ENCODE measurements at regions not wholly inside any gene's neighbourhood (a gene's known extent, or its start where the extent isn't known, plus 50 kb on each side); places are given as distances from the start of the nearest gene placed in this dataset.

DNA sequence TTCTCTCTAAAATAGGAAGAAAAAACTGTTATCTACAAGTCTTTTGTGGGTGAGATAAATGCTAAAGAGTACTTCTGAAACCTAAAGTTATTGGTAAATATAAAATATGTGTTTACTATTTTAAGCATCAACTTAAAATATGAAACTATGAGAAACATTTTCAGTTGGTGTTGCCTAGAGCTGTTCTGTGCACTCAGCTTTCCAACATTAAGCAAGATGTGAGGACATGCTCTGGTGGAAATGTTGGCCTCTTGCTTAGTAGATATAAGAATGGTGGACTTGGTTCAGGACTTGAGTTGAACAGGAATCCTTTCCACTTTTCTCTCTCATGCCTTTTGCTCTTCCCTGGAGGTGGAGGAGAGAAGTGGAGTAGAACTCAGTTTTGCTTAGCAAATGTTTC is 164.1 kb upstream of the PELI2 start:
- Histone ChIP-seq H3K4me2 (no peak overlapping the region), H3K27me3 (ENCODE audit: insufficient read depth) (no peaks in the 10 kb centered on the region), H2AFZ (no peak overlapping the region), H3K9me2 (ENCODE audit: insufficient read depth) (no peaks in the 10 kb centered on the region), H3K27ac (ENCODE audit: low read depth) (no peak overlapping the region), H3K79me2 (replicated peaks; ENCODE audit: insufficient read depth) (no peaks in the 10 kb centered on the region), H3K4me1 (ENCODE audit: insufficient read depth) (peaks cover 21% of the 10 kb centered on the region), H4K20me1 (replicated peaks; ENCODE audit: insufficient read depth) (no peaks in the 10 kb centered on the region), H3F3A (replicated peaks; ENCODE audit: low read depth) (no peaks in the 10 kb centered on the region), H3K4me3 (no peak overlapping the region), H3K36me3 (ENCODE audit: insufficient read depth) (no peaks in the 10 kb centered on the region)
- Mint-ChIP-seq H3K27ac (no peak overlapping the region), H3K27me3 (ENCODE audit: insufficient read depth, low read depth, poor library complexity) (peaks cover 2% of the 10 kb centered on the region), H3K36me3 (ENCODE audit: low read depth) (no peaks in the 10 kb centered on the region; the same call in 2 of the 3 replicates), H3K9me3 (peaks cover 3% of the 10 kb centered on the region; the same call in 2 of the 3 replicates), H3K4me1 (peaks cover 24% of the 10 kb centered on the region), H3K4me3 (no peak overlapping the region)
- ATAC-seq (no peak), DNase-seq (ENCODE audit: low spot score) (no peak)
- no peak for TF ChIP-seq JUNB (IDR thresholded peaks at IDR 0.05; ENCODE audit: unreplicated experiment)
- TF ChIP-seq POLR2AphosphoS5 (IDR thresholded peaks at IDR 0.05; ENCODE audit: low read depth) = no peak
- no peak for TF ChIP-seq STAT1 (IDR thresholded peaks at IDR 0.05; ENCODE audit: unreplicated experiment)
- TF ChIP-seq, protein P1, sequence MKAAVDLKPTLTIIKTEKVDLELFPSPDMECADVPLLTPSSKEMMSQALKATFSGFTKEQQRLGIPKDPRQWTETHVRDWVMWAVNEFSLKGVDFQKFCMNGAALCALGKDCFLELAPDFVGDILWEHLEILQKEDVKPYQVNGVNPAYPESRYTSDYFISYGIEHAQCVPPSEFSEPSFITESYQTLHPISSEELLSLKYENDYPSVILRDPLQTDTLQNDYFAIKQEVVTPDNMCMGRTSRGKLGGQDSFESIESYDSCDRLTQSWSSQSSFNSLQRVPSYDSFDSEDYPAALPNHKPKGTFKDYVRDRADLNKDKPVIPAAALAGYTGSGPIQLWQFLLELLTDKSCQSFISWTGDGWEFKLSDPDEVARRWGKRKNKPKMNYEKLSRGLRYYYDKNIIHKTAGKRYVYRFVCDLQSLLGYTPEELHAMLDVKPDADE (IDR thresholded peaks at IDR 0.05) = no peak
- TF ChIP-seq, protein P2, sequence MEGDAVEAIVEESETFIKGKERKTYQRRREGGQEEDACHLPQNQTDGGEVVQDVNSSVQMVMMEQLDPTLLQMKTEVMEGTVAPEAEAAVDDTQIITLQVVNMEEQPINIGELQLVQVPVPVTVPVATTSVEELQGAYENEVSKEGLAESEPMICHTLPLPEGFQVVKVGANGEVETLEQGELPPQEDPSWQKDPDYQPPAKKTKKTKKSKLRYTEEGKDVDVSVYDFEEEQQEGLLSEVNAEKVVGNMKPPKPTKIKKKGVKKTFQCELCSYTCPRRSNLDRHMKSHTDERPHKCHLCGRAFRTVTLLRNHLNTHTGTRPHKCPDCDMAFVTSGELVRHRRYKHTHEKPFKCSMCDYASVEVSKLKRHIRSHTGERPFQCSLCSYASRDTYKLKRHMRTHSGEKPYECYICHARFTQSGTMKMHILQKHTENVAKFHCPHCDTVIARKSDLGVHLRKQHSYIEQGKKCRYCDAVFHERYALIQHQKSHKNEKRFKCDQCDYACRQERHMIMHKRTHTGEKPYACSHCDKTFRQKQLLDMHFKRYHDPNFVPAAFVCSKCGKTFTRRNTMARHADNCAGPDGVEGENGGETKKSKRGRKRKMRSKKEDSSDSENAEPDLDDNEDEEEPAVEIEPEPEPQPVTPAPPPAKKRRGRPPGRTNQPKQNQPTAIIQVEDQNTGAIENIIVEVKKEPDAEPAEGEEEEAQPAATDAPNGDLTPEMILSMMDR (conservative IDR thresholded peaks at IDR 0.05; ENCODE audit: low read depth in 2 of 2) = no peak
- TF ChIP-seq EZH2 (IDR thresholded peaks at IDR 0.05; ENCODE audit: low read depth, unreplicated experiment) = no peak
- no peak for TF ChIP-seq CREB1 (CRISPR knock-in tag; IDR thresholded peaks at IDR 0.05; ENCODE audit: low read depth)
- TF ChIP-seq, protein P3, sequence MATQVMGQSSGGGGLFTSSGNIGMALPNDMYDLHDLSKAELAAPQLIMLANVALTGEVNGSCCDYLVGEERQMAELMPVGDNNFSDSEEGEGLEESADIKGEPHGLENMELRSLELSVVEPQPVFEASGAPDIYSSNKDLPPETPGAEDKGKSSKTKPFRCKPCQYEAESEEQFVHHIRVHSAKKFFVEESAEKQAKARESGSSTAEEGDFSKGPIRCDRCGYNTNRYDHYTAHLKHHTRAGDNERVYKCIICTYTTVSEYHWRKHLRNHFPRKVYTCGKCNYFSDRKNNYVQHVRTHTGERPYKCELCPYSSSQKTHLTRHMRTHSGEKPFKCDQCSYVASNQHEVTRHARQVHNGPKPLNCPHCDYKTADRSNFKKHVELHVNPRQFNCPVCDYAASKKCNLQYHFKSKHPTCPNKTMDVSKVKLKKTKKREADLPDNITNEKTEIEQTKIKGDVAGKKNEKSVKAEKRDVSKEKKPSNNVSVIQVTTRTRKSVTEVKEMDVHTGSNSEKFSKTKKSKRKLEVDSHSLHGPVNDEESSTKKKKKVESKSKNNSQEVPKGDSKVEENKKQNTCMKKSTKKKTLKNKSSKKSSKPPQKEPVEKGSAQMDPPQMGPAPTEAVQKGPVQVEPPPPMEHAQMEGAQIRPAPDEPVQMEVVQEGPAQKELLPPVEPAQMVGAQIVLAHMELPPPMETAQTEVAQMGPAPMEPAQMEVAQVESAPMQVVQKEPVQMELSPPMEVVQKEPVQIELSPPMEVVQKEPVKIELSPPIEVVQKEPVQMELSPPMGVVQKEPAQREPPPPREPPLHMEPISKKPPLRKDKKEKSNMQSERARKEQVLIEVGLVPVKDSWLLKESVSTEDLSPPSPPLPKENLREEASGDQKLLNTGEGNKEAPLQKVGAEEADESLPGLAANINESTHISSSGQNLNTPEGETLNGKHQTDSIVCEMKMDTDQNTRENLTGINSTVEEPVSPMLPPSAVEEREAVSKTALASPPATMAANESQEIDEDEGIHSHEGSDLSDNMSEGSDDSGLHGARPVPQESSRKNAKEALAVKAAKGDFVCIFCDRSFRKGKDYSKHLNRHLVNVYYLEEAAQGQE (IDR thresholded peaks at IDR 0.05; ENCODE audit: unreplicated experiment) = no peak
- TF ChIP-seq EZH2phosphoT487 (IDR thresholded peaks at IDR 0.05; ENCODE audit: unreplicated experiment) = no peak

DNA sequence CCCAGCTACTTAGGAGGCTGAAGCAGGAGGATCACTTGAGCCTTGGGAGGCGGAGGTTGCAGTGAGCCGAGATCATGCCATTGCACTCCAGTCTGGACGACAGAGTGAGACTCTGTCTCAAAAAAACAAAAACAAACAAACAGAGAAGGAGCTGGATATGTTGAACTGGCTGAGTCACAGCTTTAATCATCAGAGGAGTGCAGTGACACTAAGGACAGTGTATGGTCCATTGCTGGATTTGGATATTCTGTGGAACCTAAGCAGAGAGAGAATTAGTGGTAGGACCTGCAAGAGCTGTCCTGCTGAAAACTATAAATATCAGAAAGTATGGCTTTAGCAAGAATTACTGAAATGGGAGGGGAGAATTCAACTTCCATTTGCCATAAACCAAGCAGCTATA is 163.0 kb upstream of the PELI2 start:
- H3K27ac ChIP-seq (ENCODE audit: low read depth) = no peak overlapping the region
- H3K9me2 ChIP-seq (ENCODE audit: insufficient read depth) = no peaks in the 10 kb centered on the region
- no peak overlapping the region for H3K4me2 ChIP-seq
- peaks cover 25% of the 10 kb centered on the region for H3K4me1 ChIP-seq (ENCODE audit: insufficient read depth)
- H3K27me3 Mint-ChIP-seq (ENCODE audit: insufficient read depth, low read depth, poor library complexity) = peaks cover 3% of the 10 kb centered on the region
- no peak for DNase-seq (ENCODE audit: low spot score)
- peaks cover 32% of the 10 kb centered on the region for H3K4me1 Mint-ChIP-seq
- no peaks in the 10 kb centered on the region for H3K36me3 ChIP-seq (ENCODE audit: insufficient read depth)
- H2AFZ ChIP-seq = no peak overlapping the region
- H3K27ac Mint-ChIP-seq = no peak overlapping the region
- no peak for ATAC-seq
- no peaks in the 10 kb centered on the region for H4K20me1 ChIP-seq (replicated peaks; ENCODE audit: insufficient read depth)
- no peaks in the 10 kb centered on the region for H3K36me3 Mint-ChIP-seq (ENCODE audit: low read depth)
- H3K79me2 ChIP-seq (replicated peaks; ENCODE audit: insufficient read depth) = no peaks in the 10 kb centered on the region
- no peaks in the 10 kb centered on the region for H3K27me3 ChIP-seq (ENCODE audit: insufficient read depth)
- H3F3A ChIP-seq (replicated peaks; ENCODE audit: low read depth) = no peaks in the 10 kb centered on the region
- no peak overlapping the region for H3K4me3 ChIP-seq
- H3K9me3 Mint-ChIP-seq = no peaks in the 10 kb centered on the region
- no peak overlapping the region for H3K4me3 Mint-ChIP-seq
- TF ChIP-seq EZH2phosphoT487 (IDR thresholded peaks at IDR 0.05; ENCODE audit: unreplicated experiment) = no peak
- TF ChIP-seq, protein P2 (conservative IDR thresholded peaks at IDR 0.05; ENCODE audit: low read depth in 2 of 2) = no peak

Measured in GM23338 (cell line).